ENCODE measurements at regions not wholly inside any gene's neighbourhood (a gene's known extent, or its start where the extent isn't known, plus 50 kb on each side); places are given as distances from the start of the nearest gene placed in this dataset.

GRCh38 chr18:7470101-7470500 is 97.0 kb upstream of the PTPRM start:
- ChIA-PET CTCF (interaction anchor here (1.2 kb wide), 1 partner anchor 19 kb away, joined by 4 read pairs; no protein-coding TSS in a partner anchor), POLR2A (no interaction called here)
- Mint-ChIP-seq H3K4me3 (no peak overlapping the region), H3K27ac (no peak overlapping the region), H3K9me3 (ENCODE audit: insufficient read depth) (no peaks in the 10 kb centered on the region), H3K27me3 (no peaks in the 10 kb centered on the region), H3K4me1 (no peaks in the 10 kb centered on the region)
- no peak overlapping the region for H3K27ac ChIP-seq (ENCODE audit: low read length in 2 of 2)
- no peaks in the 10 kb centered on the region for H3K36me3 ChIP-seq (replicated peaks in 1 of 2; ENCODE audit: control extremely low read depth in 1 of 2, control insufficient read depth in 1 of 2, extremely low read depth in 1 of 2, insufficient read depth in 2 of 2, low read length in 1 of 2)
- ATAC-seq (ENCODE audit: low read depth) (no peak), DNase-seq (no peak)
- 77% methylated on average over 5 of the region's 5 CpGs for WGBS (ENCODE audit: insufficient coverage)
- no peak overlapping the region for H3K4me3 ChIP-seq (ENCODE audit: control extremely low read depth in 1 of 5, extremely low read depth in 1 of 5, insufficient read depth in 1 of 5, low read depth in 2 of 5, low read length in 4 of 5)
- H3K4me2 ChIP-seq (replicated peaks; ENCODE audit: low read depth, low read length, poor library complexity, severe bottlenecking) = no peak overlapping the region
- no peaks in the 10 kb centered on the region for H3K4me1 ChIP-seq (ENCODE audit: control insufficient read depth in 2 of 2, insufficient read depth in 2 of 2, low read length in 2 of 2)
- no peak overlapping the region for H3K9ac ChIP-seq (ENCODE audit: low read length)
- H4K20me1 ChIP-seq (ENCODE audit: control insufficient read depth, insufficient read depth, low read length, poor library complexity, severe bottlenecking) = no peaks in the 10 kb centered on the region
- TF ChIP-seq CTCF (IDR thresholded peaks at IDR 0.05) (no peak), EZH2 (IDR thresholded peaks at IDR 0.05; ENCODE audit: borderline replicate concordance, insufficient read depth, low read depth, low read length, poor library complexity, severe bottlenecking) (no peak)
- H3K79me2 ChIP-seq (ENCODE audit: control insufficient read depth, insufficient read depth, low read length) = no peaks in the 10 kb centered on the region
- H3K9me3 ChIP-seq (ENCODE audit: control extremely low read depth in 1 of 3, control insufficient read depth in 2 of 3, insufficient read depth in 1 of 3, low read length in 2 of 3) = peaks cover 0 to 9% (median 0%) of the 10 kb centered on the region in 3 donors
- peaks cover 0 to 3% (median 0%) of the 10 kb centered on the region in 4 experiments for H3K27me3 ChIP-seq (replicated peaks in 1 of 4; ENCODE audit: control extremely low read depth in 1 of 4, control insufficient read depth in 3 of 4, insufficient read depth in 4 of 4, low read length in 3 of 4)
- H2AFZ ChIP-seq (ENCODE audit: insufficient read depth, low read depth, low read length, poor library complexity, severe bottlenecking) = no peak overlapping the region
- intact Hi-C loops (cut with micrococcal nuclease) = no loop called here

- intact Hi-C loops (cut with micrococcal nuclease) = no loop called here
- ChIA-PET CTCF (interaction anchor here (1.2 kb wide), 1 partner anchor 19 kb away, joined by 4 read pairs; no protein-coding TSS in a partner anchor), POLR2A (no interaction called here)
- Histone ChIP-seq H3K4me1 (ENCODE audit: control insufficient read depth in 2 of 2, insufficient read depth in 2 of 2, low read length in 2 of 2) (no peaks in the 10 kb centered on the region), H3K9me3 (ENCODE audit: control extremely low read depth in 1 of 3, control insufficient read depth in 2 of 3, insufficient read depth in 1 of 3, low read length in 2 of 3) (peaks cover 0 to 9% (median 0%) of the 10 kb centered on the region in 3 donors), H3K4me3 (ENCODE audit: control extremely low read depth in 1 of 5, extremely low read depth in 1 of 5, insufficient read depth in 1 of 5, low read depth in 2 of 5, low read length in 4 of 5) (no peak overlapping the region), H3K79me2 (ENCODE audit: control insufficient read depth, insufficient read depth, low read length) (no peaks in the 10 kb centered on the region), H2AFZ (ENCODE audit: insufficient read depth, low read depth, low read length, poor library complexity, severe bottlenecking) (no peak overlapping the region), H4K20me1 (ENCODE audit: control insufficient read depth, insufficient read depth, low read length, poor library complexity, severe bottlenecking) (no peaks in the 10 kb centered on the region), H3K36me3 (replicated peaks in 1 of 2; ENCODE audit: control extremely low read depth in 1 of 2, control insufficient read depth in 1 of 2, extremely low read depth in 1 of 2, insufficient read depth in 2 of 2, low read length in 1 of 2) (no peaks in the 10 kb centered on the region), H3K4me2 (replicated peaks; ENCODE audit: low read depth, low read length, poor library complexity, severe bottlenecking) (no peak overlapping the region), H3K27ac (ENCODE audit: low read length in 2 of 2) (no peak overlapping the region), H3K27me3 (replicated peaks in 1 of 4; ENCODE audit: control extremely low read depth in 1 of 4, control insufficient read depth in 3 of 4, insufficient read depth in 4 of 4, low read length in 3 of 4) (peaks cover 0 to 3% (median 0%) of the 10 kb centered on the region in 4 experiments), H3K9ac (ENCODE audit: low read length) (no peak overlapping the region)
- Mint-ChIP-seq H3K4me1 (no peaks in the 10 kb centered on the region), H3K9me3 (ENCODE audit: insufficient read depth) (no peaks in the 10 kb centered on the region), H3K4me3 (no peak overlapping the region), H3K27me3 (no peaks in the 10 kb centered on the region), H3K27ac (no peak overlapping the region)
- DNase-seq = no peak
- TF ChIP-seq EZH2 (IDR thresholded peaks at IDR 0.05; ENCODE audit: borderline replicate concordance, insufficient read depth, low read depth, low read length, poor library complexity, severe bottlenecking) (no peak), CTCF (IDR thresholded peaks at IDR 0.05) (no peak)
- 58% methylated on average over 3 of the region's 3 CpGs for WGBS (ENCODE audit: insufficient coverage)
- ATAC-seq (ENCODE audit: low read depth) = no peak
These were observed 96.6 kb upstream of the PTPRM start for GRCh38 chr18:7470503-7470902.
